GM19043 (cell line): ENCODE measurements at regions not wholly inside any gene's neighbourhood (a gene's known extent, or its start where the extent isn't known, plus 50 kb on each side); places are given as distances from the start of the nearest gene placed in this dataset.
"Not testable (repeated sequence)": the region's sequence is repeated elsewhere in the genome, so short reads cannot be mapped to it uniquely, and the experiment has no call there.

Source experiments
- ATAC-seq: cut with Tn5 transposase; IDR thresholded peaks from one replicate; pipeline ENCODE4 v1.9.1; 2021; ENCODE audit warnings: low read depth; ENCODE audit not compliant: unreplicated experiment

- ATAC-seq: no peak
Measured at GRCh38 chr2:215799194-215799593, 214.2 kb downstream of the MREG start.

- no peak for ATAC-seq
Measured at GRCh38 chr2:215797676-215798075, 215.7 kb downstream of the MREG start.

- ATAC-seq: no peak
Measured at GRCh38 chr2:215796140-215796855, 217.1 kb downstream of the MREG start.

GRCh38 chr2:215794829-215795546, 218.4 kb downstream of the MREG start:
- ATAC-seq: no peak

GRCh38 chr2:215793747-215794595, 219.4 kb downstream of the MREG start:
- ATAC-seq: peak; percentile 59

- no peak for ATAC-seq
Measured at GRCh38 chr2:215791481-215791937, 221.8 kb downstream of the MREG start.

GRCh38 chr2:215790523-215791421, 222.6 kb downstream of the MREG start:
- no peak for ATAC-seq

GRCh38 chr2:215787565-215788178, 225.7 kb downstream of the MREG start:
- no peak for ATAC-seq

GRCh38 chr2:215787025-215787424, 226.3 kb downstream of the MREG start:
- ATAC-seq: no peak

GRCh38 chr2:215784371-215784783, 229.0 kb downstream of the MREG start:
- no peak for ATAC-seq

- ATAC-seq: not testable (repeated sequence)
Measured at GRCh38 chr2:215783640-215784039, 229.7 kb downstream of the MREG start.

- no peak for ATAC-seq
Measured at GRCh38 chr2:215782965-215783364, 230.4 kb downstream of the MREG start.

- no peak for ATAC-seq
Measured at GRCh38 chr2:215782295-215782694, 231.1 kb downstream of the MREG start.

GRCh38 chr2:215780907-215781685, 232.3 kb downstream of the MREG start:
- ATAC-seq: no peak

- ATAC-seq: no peak
Measured at GRCh38 chr2:215780313-215780712, 233.0 kb downstream of the MREG start.

- ATAC-seq: no peak
Measured at GRCh38 chr2:215779912-215780311, 233.4 kb downstream of the MREG start.

GRCh38 chr2:215777465-215778044, 235.8 kb downstream of the MREG start:
- ATAC-seq: no peak

GRCh38 chr2:215775106-215775505, 238.2 kb downstream of the MREG start:
- ATAC-seq: no peak

GRCh38 chr2:215773728-215774127, 239.6 kb downstream of the MREG start:
- no peak for ATAC-seq
